A673 (cell line): ENCODE measurements at regions not wholly inside any gene's neighbourhood (a gene's known extent, or its start where the extent isn't known, plus 50 kb on each side); places are given as distances from the start of the nearest gene placed in this dataset.

Experiments used
- EZH2 ChIP-seq: fragments of 200-600 bp; sonication (generic); IDR thresholded peaks from 2 replicates; pipeline ENCODE4 v1.6.1; 2017; ENCODE audit warnings: borderline replicate concordance, low read depth, mild to moderate bottlenecking, mixed read lengths, antibody characterized with exemption, low read length; ENCODE audit not compliant: poor library complexity, severe bottlenecking
- TF ChIP-seq, protein P1 (sequence below): fragments of 300-800, 200-600 bp; sonication (generic); conservative IDR thresholded peaks from 2 replicates; pipeline ENCODE4 v1.5.1; 2017; ENCODE audit warnings: low read depth, mild to moderate bottlenecking, antibody characterized with exemption, low read length, moderate library complexity, mixed read lengths

DNA sequence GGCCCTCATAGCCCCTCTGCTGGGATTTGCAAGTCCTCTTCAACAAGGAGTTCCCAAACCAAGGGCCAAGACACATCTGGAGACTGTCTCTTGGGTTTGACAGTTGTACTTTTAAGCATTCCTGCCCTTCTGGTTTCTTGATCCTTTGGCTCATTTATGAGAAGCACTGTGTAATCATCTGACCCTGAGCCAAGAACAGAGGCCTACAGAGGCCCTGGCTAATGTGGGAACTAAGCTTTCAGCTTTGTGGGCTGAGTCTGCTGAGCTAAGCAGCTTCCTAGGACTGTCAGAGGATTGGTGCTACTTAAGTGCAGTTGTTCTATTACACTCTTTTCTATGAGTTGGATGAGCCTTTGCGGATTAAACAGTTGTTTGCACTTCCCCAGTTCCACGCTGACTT, 178.3 kb downstream of the KBTBD8 start:
- no peak for TF ChIP-seq EZH2
- TF ChIP-seq, protein P1, sequence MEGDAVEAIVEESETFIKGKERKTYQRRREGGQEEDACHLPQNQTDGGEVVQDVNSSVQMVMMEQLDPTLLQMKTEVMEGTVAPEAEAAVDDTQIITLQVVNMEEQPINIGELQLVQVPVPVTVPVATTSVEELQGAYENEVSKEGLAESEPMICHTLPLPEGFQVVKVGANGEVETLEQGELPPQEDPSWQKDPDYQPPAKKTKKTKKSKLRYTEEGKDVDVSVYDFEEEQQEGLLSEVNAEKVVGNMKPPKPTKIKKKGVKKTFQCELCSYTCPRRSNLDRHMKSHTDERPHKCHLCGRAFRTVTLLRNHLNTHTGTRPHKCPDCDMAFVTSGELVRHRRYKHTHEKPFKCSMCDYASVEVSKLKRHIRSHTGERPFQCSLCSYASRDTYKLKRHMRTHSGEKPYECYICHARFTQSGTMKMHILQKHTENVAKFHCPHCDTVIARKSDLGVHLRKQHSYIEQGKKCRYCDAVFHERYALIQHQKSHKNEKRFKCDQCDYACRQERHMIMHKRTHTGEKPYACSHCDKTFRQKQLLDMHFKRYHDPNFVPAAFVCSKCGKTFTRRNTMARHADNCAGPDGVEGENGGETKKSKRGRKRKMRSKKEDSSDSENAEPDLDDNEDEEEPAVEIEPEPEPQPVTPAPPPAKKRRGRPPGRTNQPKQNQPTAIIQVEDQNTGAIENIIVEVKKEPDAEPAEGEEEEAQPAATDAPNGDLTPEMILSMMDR, result no peak
